RWPE1 (cell line): ENCODE measurements at regions not wholly inside any gene's neighbourhood (a gene's known extent, or its start where the extent isn't known, plus 50 kb on each side); places are given as distances from the start of the nearest gene placed in this dataset.
"Not testable (repeated sequence)": the region's sequence is repeated elsewhere in the genome, so short reads cannot be mapped to it uniquely, and the experiment has no call there.

Experiments used
- CTCF ChIA-PET: fragments of 350-600 bp; sonication (Branson Sonifier 250); formaldehyde crosslinking; extraction: SDS; loops from one replicate; lab custom pipeline; 2021; lab: Yijun Ruan, JAX
- POLR2A ChIA-PET: fragments of 400-600 bp; formaldehyde crosslinking; extraction: SDS; loops from one replicate; lab custom pipeline; 2020; ENCODE audit warnings: antibody characterized with exemption; ENCODE audit not compliant: low non-redundant PET; lab: Yijun Ruan, JAX
- DNase-seq: peaks from one replicate; pipeline ENCODE4 v3.0.0; 2012; ENCODE audit warnings: low spot score
- H3K27ac ChIP-seq: fragments of 450-650 bp; 2 replicates; pipeline ENCODE4 v1.5.1; 2017
- CTCF ChIP-seq: fragments of 450-650 bp; conservative IDR thresholded peaks from 2 replicates; pipeline ENCODE4 v1.5.1; 2017; ENCODE audit warnings: low read depth, mild to moderate bottlenecking

GRCh38 chr11:49316180-49316579 lies 107.8 kb upstream of the FOLH1 start:
- DNase-seq: no peak
- ChIA-PET CTCF (no interaction called here), POLR2A (no interaction called here)
- no peak for TF ChIP-seq CTCF
- no peak overlapping the region for H3K27ac ChIP-seq

GRCh38 chr11:49303080-49303479 lies 94.7 kb upstream of the FOLH1 start:
- DNase-seq: no peak
- ChIA-PET POLR2A (no interaction called here), CTCF (no interaction called here)
- no peak overlapping the region for H3K27ac ChIP-seq
- TF ChIP-seq CTCF: no peak

- ChIA-PET CTCF (no interaction called here), POLR2A (no interaction called here)
- TF ChIP-seq CTCF: no peak
Observed at GRCh38 chr11:49302360-49302759, 94.0 kb upstream of the FOLH1 start.

GRCh38 chr11:49298017-49298416 lies 89.6 kb upstream of the FOLH1 start:
- CTCF ChIA-PET: interaction anchor here (0.6 kb wide), 1 partner anchor 1087 kb away, joined by 7 read pairs; no protein-coding TSS in a partner anchor
- DNase-seq, H3K27ac ChIP-seq, POLR2A ChIA-PET: not testable (repeated sequence)

More at GRCh38 chr11:49302360-49302759, 94.0 kb upstream of the FOLH1 start:
- no peak for DNase-seq
- H3K27ac ChIP-seq: no peak overlapping the region

GRCh38 chr11:49283911-49284310 lies 75.5 kb upstream of the FOLH1 start:
- DNase-seq, POLR2A ChIA-PET, CTCF ChIA-PET, H3K27ac ChIP-seq: not testable (repeated sequence)

GRCh38 chr11:49283282-49283681 lies 74.9 kb upstream of the FOLH1 start:
- DNase-seq, POLR2A ChIA-PET, CTCF ChIA-PET, H3K27ac ChIP-seq: not testable (repeated sequence)

GRCh38 chr11:49282125-49282524 lies 73.7 kb upstream of the FOLH1 start:
- DNase-seq, H3K27ac ChIP-seq, POLR2A ChIA-PET, CTCF ChIA-PET: not testable (repeated sequence)

- CTCF ChIA-PET, DNase-seq, POLR2A ChIA-PET, H3K27ac ChIP-seq: not testable (repeated sequence)
Observed at GRCh38 chr11:49277951-49278350, 69.5 kb upstream of the FOLH1 start.
